Hepatocyte (in vitro differentiated cells): ENCODE measurements at regions not wholly inside any gene's neighbourhood (a gene's known extent, or its start where the extent isn't known, plus 50 kb on each side); places are given as distances from the start of the nearest gene placed in this dataset.

Source experiments
- DNase-seq: peaks from one replicate; pipeline ENCODE4 v3.0.0-alpha.2; 2016; ENCODE audit warnings: low spot score
- H2AFZ ChIP-seq: fragments of 200-600 bp; sonication (generic); 2 replicates; pipeline ENCODE4 v1.6.0; 2016; ENCODE audit warnings: antibody characterized with exemption, mild to moderate bottlenecking
- H3K27ac ChIP-seq: fragments of 200-600 bp; sonication (generic); 2 replicates; pipeline ENCODE4 v1.5.1; 2016; ENCODE audit warnings: mild to moderate bottlenecking
- H3K27me3 ChIP-seq: fragments of 200-600 bp; sonication (generic); 2 replicates; pipeline ENCODE4 v1.6.1; 2016
- H3K36me3 ChIP-seq: fragments of 200-600 bp; sonication (generic); replicated peaks from 2 replicates; pipeline ENCODE4 v1.5.1; 2016; ENCODE audit warnings: low read depth; ENCODE audit not compliant: insufficient read depth
- H3K4me1 ChIP-seq: fragments of 200-600 bp; sonication (generic); 2 replicates; pipeline ENCODE4 v1.5.1; 2016; ENCODE audit warnings: mild to moderate bottlenecking, moderate library complexity; ENCODE audit not compliant: insufficient read depth
- H3K4me2 ChIP-seq: fragments of 200-600 bp; sonication (generic); 2 replicates; pipeline ENCODE4 v1.6.0; 2016
- H3K4me3 ChIP-seq: fragments of 200-600 bp; sonication (generic); 2 replicates; pipeline ENCODE4 v1.5.1; 2016; ENCODE audit warnings: mild to moderate bottlenecking
- H3K79me2 ChIP-seq: fragments of 200-600 bp; sonication (generic); 2 replicates; pipeline ENCODE4 v1.6.0; 2017; ENCODE audit warnings: mild to moderate bottlenecking
- H3K9me2 ChIP-seq: fragments of 200-600 bp; sonication (generic); replicated peaks from 2 replicates; pipeline ENCODE4 v1.6.0; 2017; ENCODE audit warnings: mild to moderate bottlenecking; ENCODE audit not compliant: insufficient read depth
- H3K9me3 ChIP-seq: fragments of 200-600 bp; sonication (generic); 2 replicates; pipeline ENCODE4 v1.5.1; 2016; ENCODE audit warnings: low read depth, mild to moderate bottlenecking
- H4K20me1 ChIP-seq: fragments of 200-600 bp; sonication (generic); 2 replicates; pipeline ENCODE4 v1.6.0; 2016; ENCODE audit warnings: mild to moderate bottlenecking; ENCODE audit not compliant: insufficient read depth, poor library complexity, severe bottlenecking
- EZH2 ChIP-seq: fragments of 200-600 bp; sonication (generic); IDR thresholded peaks from 2 replicates; pipeline ENCODE4 v1.6.1; 2016; ENCODE audit warnings: antibody characterized with exemption, mild to moderate bottlenecking, borderline replicate concordance
- EZH2phosphoT487 ChIP-seq: fragments of 200-600 bp; sonication (generic); IDR thresholded peaks from one replicate; pipeline ENCODE4 v1.6.1; 2018; ENCODE audit warnings: antibody characterized with exemption, mild to moderate bottlenecking, low read depth, moderate library complexity; ENCODE audit not compliant: unreplicated experiment, severe bottlenecking
- WGBS: methylation state at CpG from one replicate; pipeline ENCODE4 v1.1.6; 2016; ENCODE audit warnings: low lambda C conversion rate; ENCODE audit errors: missing lambda C conversion rate; 5-methylcytosine and 5-hydroxymethylcytosine counted together
- TF ChIP-seq, protein P1 (sequence below): fragments of 200-600 bp; sonication (generic); IDR thresholded peaks from 2 replicates; pipeline ENCODE4 v1.5.1; 2016; ENCODE audit warnings: antibody characterized with exemption, mild to moderate bottlenecking; ENCODE audit not compliant: poor library complexity

DNA sequence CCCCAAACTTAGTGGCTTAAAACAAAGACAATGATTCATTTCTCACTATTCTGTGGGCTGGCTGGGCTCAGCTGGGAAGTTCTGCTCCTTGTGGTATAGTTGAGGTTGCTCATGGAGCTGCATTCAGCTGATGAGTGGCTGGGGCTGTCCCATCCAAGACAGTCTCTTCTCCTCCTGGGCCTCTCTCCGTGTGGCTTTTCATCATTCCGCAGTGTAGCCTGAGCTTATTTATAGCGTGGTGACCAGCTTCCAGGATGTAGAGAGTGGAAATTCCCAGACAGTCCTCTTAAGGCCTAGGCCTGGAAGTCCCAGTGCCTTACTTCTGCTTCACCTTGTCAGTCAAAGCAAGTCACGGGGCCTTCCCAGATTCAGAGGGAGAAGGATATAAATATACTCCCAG lies 136.7 kb upstream of the DAZL start:
- Histone ChIP-seq H3K9me3 (no peaks in the 10 kb centered on the region), H3K4me3 (no peak overlapping the region), H3K27ac (no peak overlapping the region), H3K9me2 (no peaks in the 10 kb centered on the region), H4K20me1 (no peaks in the 10 kb centered on the region), H2AFZ (no peak overlapping the region), H3K36me3 (no peaks in the 10 kb centered on the region), H3K4me1 (no peaks in the 10 kb centered on the region), H3K27me3 (no peaks in the 10 kb centered on the region), H3K4me2 (no peak overlapping the region), H3K79me2 (no peaks in the 10 kb centered on the region)
- TF ChIP-seq, protein P1, sequence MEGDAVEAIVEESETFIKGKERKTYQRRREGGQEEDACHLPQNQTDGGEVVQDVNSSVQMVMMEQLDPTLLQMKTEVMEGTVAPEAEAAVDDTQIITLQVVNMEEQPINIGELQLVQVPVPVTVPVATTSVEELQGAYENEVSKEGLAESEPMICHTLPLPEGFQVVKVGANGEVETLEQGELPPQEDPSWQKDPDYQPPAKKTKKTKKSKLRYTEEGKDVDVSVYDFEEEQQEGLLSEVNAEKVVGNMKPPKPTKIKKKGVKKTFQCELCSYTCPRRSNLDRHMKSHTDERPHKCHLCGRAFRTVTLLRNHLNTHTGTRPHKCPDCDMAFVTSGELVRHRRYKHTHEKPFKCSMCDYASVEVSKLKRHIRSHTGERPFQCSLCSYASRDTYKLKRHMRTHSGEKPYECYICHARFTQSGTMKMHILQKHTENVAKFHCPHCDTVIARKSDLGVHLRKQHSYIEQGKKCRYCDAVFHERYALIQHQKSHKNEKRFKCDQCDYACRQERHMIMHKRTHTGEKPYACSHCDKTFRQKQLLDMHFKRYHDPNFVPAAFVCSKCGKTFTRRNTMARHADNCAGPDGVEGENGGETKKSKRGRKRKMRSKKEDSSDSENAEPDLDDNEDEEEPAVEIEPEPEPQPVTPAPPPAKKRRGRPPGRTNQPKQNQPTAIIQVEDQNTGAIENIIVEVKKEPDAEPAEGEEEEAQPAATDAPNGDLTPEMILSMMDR, result no peak
- TF ChIP-seq EZH2, result no peak
- no peak for TF ChIP-seq EZH2phosphoT487
- WGBS, result 91% methylated on average over 4 of the region's 4 CpGs
- DNase-seq, result no peak

DNA sequence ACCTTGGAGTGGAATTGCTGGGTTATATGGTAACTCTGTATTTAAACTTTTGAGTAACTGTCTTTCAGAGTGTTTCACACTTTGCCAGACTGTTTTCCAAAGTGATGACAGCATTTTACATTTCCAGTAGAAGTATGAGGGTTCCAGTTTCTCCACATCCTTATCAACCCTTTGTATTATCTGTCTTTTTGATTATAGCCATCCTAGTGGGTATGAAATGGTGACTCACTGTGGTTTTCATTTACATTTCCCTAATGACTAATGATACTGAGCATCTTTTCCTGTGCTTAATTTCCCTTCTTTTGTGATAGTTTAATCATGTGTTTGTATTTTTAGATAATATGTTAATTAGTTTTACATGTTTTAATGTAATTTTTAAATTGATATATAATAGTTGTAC lies 138.1 kb upstream of the DAZL start:
- no peaks in the 10 kb centered on the region for H3K36me3 ChIP-seq
- H4K20me1 ChIP-seq, result no peaks in the 10 kb centered on the region
- H3K27me3 ChIP-seq, result no peaks in the 10 kb centered on the region
- H2AFZ ChIP-seq, result no peak overlapping the region
- H3K9me3 ChIP-seq, result no peaks in the 10 kb centered on the region
- H3K4me2 ChIP-seq, result no peak overlapping the region
- H3K27ac ChIP-seq, result no peak overlapping the region
- H3K79me2 ChIP-seq, result no peaks in the 10 kb centered on the region
- no peak overlapping the region for H3K4me3 ChIP-seq
- no peaks in the 10 kb centered on the region for H3K4me1 ChIP-seq
- no peaks in the 10 kb centered on the region for H3K9me2 ChIP-seq
- TF ChIP-seq EZH2 (no peak), EZH2phosphoT487 (no peak)
- TF ChIP-seq, protein P1, result no peak
- DNase-seq, result no peak

DNA sequence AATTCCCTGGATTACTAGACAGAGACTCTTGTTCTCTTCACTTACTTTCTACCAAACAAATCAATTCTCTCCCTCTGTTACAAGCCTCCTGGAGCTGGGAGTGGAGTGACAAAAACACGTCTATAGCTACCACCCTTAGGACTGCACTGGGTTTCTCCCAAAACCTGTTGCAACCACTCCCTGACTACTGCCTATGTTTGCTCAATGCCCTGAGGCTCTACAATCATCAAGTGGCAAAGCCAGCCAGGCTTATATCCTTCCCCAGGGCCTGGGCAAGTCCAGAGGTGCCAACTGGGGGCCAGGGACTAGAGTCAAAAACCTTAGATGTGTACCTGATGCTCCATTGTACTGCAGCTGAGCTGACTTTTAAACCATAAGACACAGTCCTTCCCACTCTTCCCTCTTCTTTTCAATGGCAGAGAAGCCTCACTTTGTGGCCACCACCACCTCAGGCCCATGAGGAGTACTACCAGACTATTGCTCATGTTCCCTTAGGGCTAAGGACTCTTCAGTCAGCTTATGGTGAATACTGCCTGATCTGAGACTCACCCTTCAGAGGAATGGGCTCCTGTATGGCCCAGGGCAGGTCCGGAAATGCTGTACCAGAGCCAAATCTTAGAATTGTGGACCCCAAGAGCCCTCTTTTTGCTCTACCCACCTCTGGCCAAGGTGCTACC lies 125.4 kb upstream of the PLCL2 start:
- H3K4me1 ChIP-seq, result no peaks in the 10 kb centered on the region
- H4K20me1 ChIP-seq, result no peaks in the 10 kb centered on the region
- no peaks in the 10 kb centered on the region for H3K27me3 ChIP-seq
- H3K4me2 ChIP-seq, result no peak overlapping the region
- H3K36me3 ChIP-seq, result no peaks in the 10 kb centered on the region
- H3K9me2 ChIP-seq, result no peaks in the 10 kb centered on the region
- H3K4me3 ChIP-seq, result no peak overlapping the region
- no peak overlapping the region for H3K27ac ChIP-seq
- no peaks in the 10 kb centered on the region for H3K79me2 ChIP-seq
- H2AFZ ChIP-seq, result no peak overlapping the region
- no peaks in the 10 kb centered on the region for H3K9me3 ChIP-seq
- DNase-seq, result no peak
- WGBS, result 93% methylated on average over 2 of the region's 2 CpGs
- TF ChIP-seq, protein P1, result no peak
- TF ChIP-seq EZH2 (no peak), EZH2phosphoT487 (no peak)

DNA sequence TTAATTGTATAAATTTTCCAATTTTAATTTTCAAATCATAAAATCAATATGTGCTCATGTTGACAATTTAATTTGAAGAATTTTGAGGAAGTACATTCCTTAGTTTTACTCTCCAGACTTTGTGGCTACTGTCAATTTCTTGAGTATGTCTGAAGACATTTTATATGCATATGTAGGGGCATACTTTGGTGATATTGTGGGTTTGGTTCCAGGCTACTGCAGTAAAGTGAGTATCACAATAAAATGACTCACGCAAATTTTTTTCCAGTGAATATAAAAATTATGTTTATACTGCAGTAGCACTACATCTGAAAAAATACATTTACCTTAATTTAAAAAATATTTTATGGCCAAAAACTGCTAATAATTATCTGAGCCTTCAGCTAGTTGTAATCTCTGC lies 123.2 kb upstream of the PLCL2 start:
- Histone ChIP-seq H3K4me2 (no peak overlapping the region), H2AFZ (no peak overlapping the region), H3K9me2 (no peaks in the 10 kb centered on the region), H3K27me3 (no peaks in the 10 kb centered on the region), H3K9me3 (no peaks in the 10 kb centered on the region), H3K36me3 (no peaks in the 10 kb centered on the region), H3K79me2 (no peaks in the 10 kb centered on the region), H4K20me1 (no peaks in the 10 kb centered on the region), H3K4me1 (no peaks in the 10 kb centered on the region), H3K27ac (no peak overlapping the region), H3K4me3 (no peak overlapping the region)
- no peak for DNase-seq
- 94% methylated on average over 1 of the region's 1 CpG for WGBS
- no peak for TF ChIP-seq EZH2
- TF ChIP-seq, protein P1, result no peak
- no peak for TF ChIP-seq EZH2phosphoT487
